ENCODE measurements at regions not wholly inside any gene's neighbourhood (a gene's known extent, or its start where the extent isn't known, plus 50 kb on each side); places are given as distances from the start of the nearest gene placed in this dataset.
A peak's percentile ranks its signal among the peaks of the same experiment; 100 is the strongest.
"Not testable (repeated sequence)": the region's sequence is repeated elsewhere in the genome, so short reads cannot be mapped to it uniquely, and the experiment has no call there.

DNA sequence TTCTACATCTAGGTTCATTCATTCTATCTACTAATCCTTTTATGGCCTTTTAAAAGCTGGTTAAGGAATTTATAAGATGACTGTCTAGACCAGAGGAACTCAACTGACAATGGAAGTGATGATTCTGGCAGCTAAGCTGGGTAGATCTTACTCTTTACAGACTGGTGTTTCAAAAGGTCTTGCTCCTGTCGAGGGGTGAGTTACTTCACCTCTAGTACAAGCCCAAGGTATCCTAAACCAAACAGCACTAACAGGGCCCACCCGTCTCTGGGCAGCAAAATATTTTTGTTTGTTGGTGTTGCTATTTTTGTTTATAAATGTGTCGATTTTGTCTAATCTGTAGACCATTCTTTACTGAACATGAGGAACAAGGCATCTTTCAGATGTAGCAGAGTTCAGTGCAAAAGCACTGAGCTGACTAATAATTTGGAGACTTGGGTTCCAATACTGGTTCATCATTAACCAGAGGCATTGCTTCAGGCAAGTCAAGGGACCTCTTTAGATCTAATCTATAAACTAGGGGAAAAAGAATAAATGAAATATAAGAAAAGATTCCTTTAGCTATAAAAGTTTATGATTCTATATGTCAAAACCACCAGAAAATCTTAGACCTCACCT is 90.3 kb upstream of the FRG1 start:
- no peak for DNase-seq

DNA sequence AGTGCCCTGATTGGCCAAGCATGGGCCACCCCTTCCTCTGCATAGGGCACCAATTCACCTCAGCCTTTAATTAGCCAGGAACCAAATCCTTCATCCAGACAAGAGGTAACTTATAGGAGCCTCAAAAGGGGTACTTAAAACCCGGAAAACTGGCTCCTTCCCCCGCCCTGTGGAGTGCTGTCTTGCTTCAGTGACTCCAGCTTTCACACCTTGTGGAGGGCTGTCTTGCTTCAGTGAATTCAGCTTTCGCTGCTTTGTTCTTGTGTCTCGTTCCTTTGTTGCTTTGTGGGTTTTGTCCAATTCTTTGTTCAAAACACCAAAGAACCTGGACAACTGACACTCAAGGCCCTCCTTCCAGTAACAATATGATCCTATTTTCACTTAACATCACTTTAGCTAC is 82.2 kb upstream of the FRG1 start:
- peak in 1 of 2 experiments; percentile 7 for DNase-seq

DNA sequence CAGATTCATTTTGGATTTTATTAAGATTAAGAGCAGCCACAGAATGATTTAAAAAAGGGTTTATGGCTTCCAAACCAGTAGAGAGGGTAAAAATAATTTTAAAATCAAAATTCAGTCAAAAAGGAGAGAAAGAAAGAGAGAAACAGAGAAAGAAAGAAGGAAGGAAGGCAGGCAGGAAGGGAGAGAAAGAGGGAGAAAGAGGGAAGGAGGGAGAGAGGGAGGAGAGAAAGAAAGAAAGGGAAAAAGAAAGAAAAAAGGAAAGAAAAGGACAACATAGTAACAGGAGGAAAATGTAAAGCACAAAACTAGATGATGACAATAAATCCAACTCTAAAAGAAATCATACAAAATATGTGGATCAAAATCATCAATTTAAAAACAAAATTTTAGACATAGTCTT is 79.6 kb upstream of the FRG1 start:
- DNase-seq = no peak

DNA sequence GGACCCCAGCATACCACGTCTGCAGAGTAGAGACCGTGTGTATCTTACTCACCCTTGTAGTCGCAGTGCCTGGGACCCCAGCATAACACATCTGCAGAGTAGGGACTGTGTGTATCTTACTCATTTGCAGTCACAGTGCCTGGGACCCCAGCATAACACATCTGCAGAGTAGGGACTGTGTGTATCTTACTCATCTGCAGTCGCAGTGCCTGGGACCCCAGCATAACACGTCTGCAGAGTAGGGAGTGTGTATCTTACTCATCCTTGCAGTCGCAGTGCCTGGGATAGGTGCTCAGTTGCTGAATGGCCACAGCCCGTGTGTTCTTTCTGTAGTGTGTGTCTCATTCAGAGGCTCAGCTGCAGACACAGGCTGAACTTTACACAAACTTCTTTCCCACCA is 71.4 kb upstream of the FRG1 start:
- DNase-seq = no peak

DNA sequence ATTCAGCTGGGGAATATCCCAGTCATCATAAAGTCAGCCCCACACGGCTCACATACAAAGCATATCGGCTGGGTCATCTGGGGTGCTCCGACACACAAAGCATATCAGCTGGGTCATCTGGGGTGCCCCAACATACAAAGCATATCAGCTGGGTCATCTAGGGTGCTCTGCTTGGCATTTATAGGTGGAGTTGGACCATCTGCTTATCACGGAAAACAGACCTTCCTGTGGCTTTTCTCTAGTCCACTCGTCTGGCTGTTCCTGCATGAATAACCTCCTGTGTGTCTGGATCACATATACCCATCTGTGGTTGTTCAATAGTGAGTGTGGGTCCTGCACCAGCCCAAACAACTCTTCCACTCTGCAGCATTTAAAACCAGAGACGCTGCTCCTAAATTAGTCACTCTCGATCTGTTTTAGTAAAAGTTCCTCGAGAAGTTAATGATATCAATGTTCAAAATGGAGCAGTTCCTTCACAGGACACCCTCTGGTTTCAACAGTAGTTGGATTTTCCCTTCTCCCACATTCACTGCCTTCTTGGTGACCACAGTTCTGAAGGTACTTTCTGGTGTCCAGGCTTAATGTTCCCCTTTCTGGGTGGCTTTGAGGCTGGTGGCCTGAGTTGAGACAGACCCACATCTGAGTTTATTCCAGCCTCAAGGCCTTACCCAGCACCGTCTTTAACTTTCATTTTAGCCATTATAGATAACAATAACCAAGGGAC is 70.0 kb upstream of the FRG1 start:
- DNase-seq = no peak

DNA sequence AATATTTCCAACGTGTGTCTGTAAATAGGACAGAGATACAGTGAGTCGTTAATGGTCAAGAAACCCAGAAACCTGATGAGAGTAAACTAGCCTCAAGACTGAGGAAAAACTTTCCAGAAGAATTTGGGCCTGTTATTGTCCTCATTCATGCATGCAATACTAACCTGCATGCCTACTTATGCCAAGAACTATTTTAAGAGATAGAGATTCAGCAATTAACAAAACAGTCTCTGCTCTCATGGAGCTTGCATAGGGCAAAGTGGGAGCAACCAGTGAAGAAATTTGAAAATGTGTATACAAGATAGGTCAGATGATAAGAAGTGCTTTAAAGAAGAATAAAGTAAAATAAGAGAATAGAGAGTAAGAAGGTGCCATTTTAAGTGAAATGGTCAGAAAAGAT is 66.1 kb upstream of the FRG1 start:
- DNase-seq = no peak

DNA sequence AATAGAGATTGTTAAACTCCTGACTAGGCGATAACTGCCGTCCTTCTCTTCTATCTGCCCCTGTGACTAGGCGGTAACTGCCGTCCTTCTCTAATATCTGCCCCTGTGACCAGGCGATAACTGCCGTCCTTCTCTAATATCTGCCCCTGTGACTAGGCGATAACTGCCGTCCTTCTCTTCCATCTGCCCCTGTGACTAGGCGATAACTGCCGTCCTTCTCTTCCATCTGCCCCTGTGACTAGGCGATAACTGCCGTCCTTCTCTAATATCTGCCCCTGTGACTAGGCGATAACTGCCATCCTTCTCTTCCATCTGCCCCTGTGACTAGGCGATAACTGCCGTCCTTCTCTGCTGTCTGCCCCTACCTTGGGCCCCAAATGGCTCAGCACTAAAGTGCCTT is 59.5 kb upstream of the FRG1 start:
- not testable (repeated sequence) for DNase-seq

DNA sequence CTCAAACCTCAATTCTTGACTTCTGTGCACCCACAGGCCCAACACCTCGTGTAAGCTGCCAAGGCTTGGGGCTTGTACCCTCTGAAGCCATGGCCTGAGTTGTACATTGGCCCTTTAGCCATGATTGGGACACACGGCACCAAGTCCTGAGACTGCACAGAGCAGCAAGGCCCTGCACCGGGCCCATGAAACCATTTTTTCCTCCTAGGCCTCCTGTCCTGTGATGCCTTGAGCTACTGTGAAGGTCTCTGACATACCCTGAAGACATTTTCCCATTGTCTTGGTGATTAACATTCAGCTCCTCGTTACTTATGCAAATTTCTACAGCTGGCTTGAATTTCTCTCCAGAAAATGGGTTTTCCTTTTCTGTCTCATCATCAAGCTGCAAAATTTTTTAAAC is 52.3 kb upstream of the FRG1 start:
- DNase-seq = not testable (repeated sequence)

All from NCI-H524 (cell line).